Upper lobe of left lung (tissue), 6 donors: ENCODE measurements at regions not wholly inside any gene's neighbourhood (a gene's known extent, or its start where the extent isn't known, plus 50 kb on each side); places are given as distances from the start of the nearest gene placed in this dataset.

ENCODE experiments used
- ATAC-seq, 2 donors: fragments of 200-7000 bp; cut with Tn5 transposase; one replicate each; pipeline ENCODE4 v1.9.1; 2022; ENCODE audit warnings: mild to moderate bottlenecking in 2 of 2, moderate library complexity in 2 of 2; ENCODE audit not compliant: low FRiP score in 2 of 2
- DNase-seq, 2 donors: peaks; one replicate each; pipeline ENCODE4 v3.0.0-alpha.2; 2019 to 2020
- H3K27ac ChIP-seq, 4 donors: fragments of 200-600 bp; sonication (generic); one replicate each; pipeline ENCODE4 v1.5.1; 2016 to 2019
- H3K27me3 ChIP-seq, 4 donors: fragments of 200-600 bp; sonication (generic); one replicate each; pipeline ENCODE4 v1.5.1; 2017 to 2019
- H3K36me3 ChIP-seq, 4 donors: fragments of 200-600 bp; sonication (generic); one replicate each; pipeline ENCODE4 v1.5.1; 2016 to 2019
- H3K4me1 ChIP-seq, 4 donors: fragments of 200-600 bp; sonication (generic); one replicate each; pipeline ENCODE4 v1.5.1; 2018 to 2019
- H3K4me3 ChIP-seq, 4 donors: fragments of 200-600 bp; sonication (generic); one replicate each; pipeline ENCODE4 v1.5.1; 2017 to 2019; ENCODE audit warnings: mild to moderate bottlenecking in 2 of 4, moderate library complexity in 1 of 4
- H3K9me3 ChIP-seq, 4 donors: fragments of 200-600 bp; sonication (generic); one replicate each; pipeline ENCODE4 v1.5.1; 2018 to 2019
- EP300 ChIP-seq, 4 donors: sonication (generic); formaldehyde crosslinking; IDR thresholded peaks; one replicate each; pipeline ENCODE4 v1.5.1; 2017; ENCODE audit warnings: antibody characterized with exemption in 4 of 4, control low read depth in 2 of 4
- POLR2A ChIP-seq, 4 donors: fragments of 450-650 bp; IDR thresholded peaks; one replicate each; pipeline ENCODE4 v1.5.1; 2016 to 2017; ENCODE audit warnings: antibody characterized with exemption in 4 of 4, mild to moderate bottlenecking in 2 of 4
- POLR2AphosphoS5 ChIP-seq, 2 donors: sonication (generic); formaldehyde crosslinking; IDR thresholded peaks; one replicate each; pipeline ENCODE4 v1.5.1; 2017; ENCODE audit warnings: antibody characterized with exemption in 2 of 2
- WGBS, 2 donors: methylation state at CpG; one replicate each; pipeline ENCODE4 v1.1.5; 2017 to 2018; 5-methylcytosine and 5-hydroxymethylcytosine counted together
- TF ChIP-seq, protein P1 (sequence below), 6 experiments: fragments of 450-650 bp in 4 of 6; fragments of 200-600 bp in 2 of 6; sonication (generic) in 2 of 6; IDR thresholded peaks; one replicate each; pipeline ENCODE4 v1.5.1; 2016 to 2019; ENCODE audit warnings: antibody characterized with exemption in 6 of 6
- donor health status: DM: no; HTN: no; CAD: no; lungs with moderate emphysema.
- donor health status: DM: no; HTN: yes; CAD: no; lungs with severe emphysema.

DNA sequence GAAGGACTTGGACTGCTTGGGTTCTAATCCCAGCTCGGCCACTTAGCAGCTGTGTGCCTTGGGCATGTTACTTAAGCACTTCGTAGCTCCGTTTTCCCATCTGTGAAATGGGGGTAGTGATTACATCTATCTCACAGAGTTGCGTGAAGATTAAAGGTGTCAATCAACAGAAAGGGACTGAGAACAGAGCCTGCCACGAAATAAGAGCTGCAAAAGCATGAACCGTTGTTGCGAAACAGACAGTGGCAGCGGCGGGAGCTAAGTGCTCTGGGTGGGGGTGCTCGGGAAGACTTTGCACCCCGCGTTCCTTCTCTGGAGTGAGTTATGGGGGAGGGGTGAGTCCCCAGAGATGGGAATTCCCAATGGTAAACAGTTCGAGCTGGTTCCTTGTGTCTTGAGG, 79.6 kb upstream of the LHX1 start:
- H3K36me3 ChIP-seq: no peaks in the 10 kb centered on the region
- 55 to 61% methylated on average over 13 of the region's 13 CpGs for WGBS, 2 donors
- TF ChIP-seq POLR2AphosphoS5 (IDR thresholded peaks at IDR 0.05): no peak
- no peak for TF ChIP-seq POLR2A (IDR thresholded peaks at IDR 0.05)
- TF ChIP-seq, protein P1, sequence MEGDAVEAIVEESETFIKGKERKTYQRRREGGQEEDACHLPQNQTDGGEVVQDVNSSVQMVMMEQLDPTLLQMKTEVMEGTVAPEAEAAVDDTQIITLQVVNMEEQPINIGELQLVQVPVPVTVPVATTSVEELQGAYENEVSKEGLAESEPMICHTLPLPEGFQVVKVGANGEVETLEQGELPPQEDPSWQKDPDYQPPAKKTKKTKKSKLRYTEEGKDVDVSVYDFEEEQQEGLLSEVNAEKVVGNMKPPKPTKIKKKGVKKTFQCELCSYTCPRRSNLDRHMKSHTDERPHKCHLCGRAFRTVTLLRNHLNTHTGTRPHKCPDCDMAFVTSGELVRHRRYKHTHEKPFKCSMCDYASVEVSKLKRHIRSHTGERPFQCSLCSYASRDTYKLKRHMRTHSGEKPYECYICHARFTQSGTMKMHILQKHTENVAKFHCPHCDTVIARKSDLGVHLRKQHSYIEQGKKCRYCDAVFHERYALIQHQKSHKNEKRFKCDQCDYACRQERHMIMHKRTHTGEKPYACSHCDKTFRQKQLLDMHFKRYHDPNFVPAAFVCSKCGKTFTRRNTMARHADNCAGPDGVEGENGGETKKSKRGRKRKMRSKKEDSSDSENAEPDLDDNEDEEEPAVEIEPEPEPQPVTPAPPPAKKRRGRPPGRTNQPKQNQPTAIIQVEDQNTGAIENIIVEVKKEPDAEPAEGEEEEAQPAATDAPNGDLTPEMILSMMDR (IDR thresholded peaks at IDR 0.05): no peak
- no peak for TF ChIP-seq EP300 (IDR thresholded peaks at IDR 0.05)
- H3K27me3 ChIP-seq: no peaks in the 10 kb centered on the region
- ATAC-seq: no peak
- H3K27ac ChIP-seq: no peak overlapping the region
- no peak overlapping the region for H3K4me3 ChIP-seq
- no peaks in the 10 kb centered on the region for H3K4me1 ChIP-seq
- no peaks in the 10 kb centered on the region for H3K9me3 ChIP-seq
- DNase-seq: no peak

DNA sequence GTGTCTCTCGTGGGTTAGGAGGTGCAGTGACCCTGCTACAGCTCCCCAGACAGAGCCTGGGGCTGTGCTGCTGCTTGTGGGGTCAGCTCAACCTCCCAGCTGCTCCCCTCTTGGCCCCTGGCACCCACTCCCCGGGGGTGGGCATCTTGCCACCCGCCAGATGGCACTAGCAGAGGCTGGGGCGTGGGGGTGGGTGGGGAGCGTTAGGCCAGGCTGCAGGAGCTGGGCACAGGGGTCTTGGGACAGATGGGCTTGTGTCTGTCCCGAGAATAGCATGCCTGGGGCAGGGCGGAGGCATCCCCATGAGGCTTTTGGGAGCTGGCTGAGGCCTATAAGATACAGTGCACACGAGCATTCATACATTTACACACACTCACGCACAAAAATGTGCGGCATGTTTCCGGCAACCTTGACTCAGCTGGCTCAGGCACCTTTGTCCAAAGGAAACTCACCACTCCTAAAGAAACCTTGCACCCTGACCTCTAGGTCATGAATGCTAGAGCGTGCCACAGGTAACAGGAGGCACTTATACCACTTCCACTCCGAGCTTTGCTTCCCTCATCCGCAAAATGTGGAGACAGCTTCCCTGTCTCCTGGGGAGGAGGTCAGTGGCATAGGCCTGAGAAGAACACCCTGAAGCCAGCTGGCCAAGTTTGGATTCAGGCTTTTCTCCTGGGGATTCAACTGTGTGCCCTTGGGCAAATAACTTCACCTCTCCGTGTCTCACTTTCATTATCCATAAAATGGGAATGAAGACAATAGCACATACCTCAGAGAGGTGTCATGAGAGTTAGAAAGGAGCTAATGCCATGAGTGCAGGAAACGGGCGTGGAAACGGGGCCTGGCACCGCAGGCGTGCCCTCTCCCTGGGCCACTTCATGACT, 78.9 kb upstream of the LHX1 start:
- no peak for ATAC-seq
- Histone ChIP-seq H3K36me3 (no peaks in the 10 kb centered on the region), H3K27me3 (no peaks in the 10 kb centered on the region), H3K27ac (no peak overlapping the region), H3K9me3 (no peaks in the 10 kb centered on the region), H3K4me3 (no peak overlapping the region), H3K4me1 (no peaks in the 10 kb centered on the region)
- DNase-seq: no peak
- no peak for TF ChIP-seq POLR2AphosphoS5 (IDR thresholded peaks at IDR 0.05)
- no peak for TF ChIP-seq EP300 (IDR thresholded peaks at IDR 0.05)
- no peak for TF ChIP-seq POLR2A (IDR thresholded peaks at IDR 0.05)
- TF ChIP-seq, protein P1 (IDR thresholded peaks at IDR 0.05): no peak
- WGBS, 2 donors: 74 to 77% methylated on average over 18 to 20 of the region's 20 CpGs

DNA sequence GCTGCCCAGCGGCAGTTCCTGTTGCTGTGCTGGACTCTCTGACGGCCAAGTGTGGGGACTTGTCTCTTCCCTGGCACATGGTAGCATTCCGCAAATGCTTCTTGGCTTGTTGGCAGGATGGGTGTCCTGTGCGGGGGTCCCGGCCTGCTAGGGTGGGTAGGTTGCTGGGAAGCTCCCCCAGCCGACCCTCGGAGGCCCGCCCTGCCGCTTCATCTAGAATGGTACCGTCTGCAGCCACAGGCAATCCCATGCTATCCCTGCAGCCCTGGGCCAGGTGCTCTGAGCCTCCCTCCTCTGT, 78.3 kb upstream of the LHX1 start:
- H3K27ac ChIP-seq: no peak overlapping the region
- no peaks in the 10 kb centered on the region for H3K36me3 ChIP-seq
- TF ChIP-seq EP300 (IDR thresholded peaks at IDR 0.05) (no peak), POLR2AphosphoS5 (IDR thresholded peaks at IDR 0.05) (no peak), POLR2A (IDR thresholded peaks at IDR 0.05) (no peak)
- TF ChIP-seq, protein P1 (IDR thresholded peaks at IDR 0.05): no peak
- H3K27me3 ChIP-seq: no peaks in the 10 kb centered on the region
- H3K9me3 ChIP-seq: no peaks in the 10 kb centered on the region
- H3K4me3 ChIP-seq: no peak overlapping the region
- 67 to 71% methylated on average over 7 to 9 of the region's 10 CpGs for WGBS, 2 donors
- ATAC-seq: no peak
- H3K4me1 ChIP-seq: no peaks in the 10 kb centered on the region
- no peak for DNase-seq

DNA sequence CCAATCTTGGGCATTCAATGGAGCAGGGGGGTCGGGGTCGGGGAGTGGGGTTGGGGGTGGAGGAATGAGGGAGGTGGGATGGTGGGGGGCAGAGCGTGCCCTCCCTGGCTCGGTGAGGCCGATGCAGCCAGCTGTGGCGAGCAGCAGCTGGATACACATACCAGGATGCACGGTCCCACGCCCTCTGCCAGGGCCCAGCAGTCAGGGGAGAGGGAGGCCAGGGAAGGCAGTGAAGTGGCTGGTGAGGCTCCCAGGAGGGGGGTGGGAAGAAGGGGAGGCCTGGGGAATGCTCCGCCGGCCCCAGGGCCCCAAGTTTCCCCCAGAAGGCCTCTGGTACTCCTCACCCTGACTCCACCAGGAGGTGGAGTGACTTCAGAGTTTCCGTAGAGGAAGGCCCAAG, 77.6 kb upstream of the LHX1 start:
- Histone ChIP-seq H3K27ac (no peak overlapping the region), H3K27me3 (no peaks in the 10 kb centered on the region), H3K4me1 (no peaks in the 10 kb centered on the region), H3K9me3 (no peaks in the 10 kb centered on the region), H3K4me3 (no peak overlapping the region), H3K36me3 (no peaks in the 10 kb centered on the region)
- no peak for TF ChIP-seq POLR2A (IDR thresholded peaks at IDR 0.05)
- no peak for DNase-seq
- ATAC-seq: no peak
- WGBS, 2 donors: 72 to 87% methylated on average over 9 to 11 of the region's 11 CpGs

DNA sequence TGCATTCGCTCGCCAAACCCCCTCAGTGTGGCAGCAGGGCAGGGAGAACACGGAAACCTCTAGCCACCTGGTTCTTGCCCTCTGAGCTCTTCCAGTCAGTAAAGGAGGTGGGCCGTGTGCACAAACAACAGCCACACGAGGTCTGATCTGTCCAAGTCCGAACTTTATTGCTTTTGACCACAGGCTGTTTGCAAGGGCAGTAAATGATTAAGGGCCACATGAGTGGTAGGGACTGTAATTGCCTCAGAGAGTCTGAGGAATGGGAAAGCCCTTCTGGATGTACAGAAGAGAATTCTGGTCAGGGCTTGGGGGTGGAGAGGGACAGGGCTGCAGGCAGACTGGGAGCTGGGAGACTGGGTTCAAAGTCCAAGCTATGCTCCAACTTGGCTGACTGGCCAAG, 75.7 kb upstream of the LHX1 start:
- no peak for DNase-seq
- H3K27me3 ChIP-seq: no peaks in the 10 kb centered on the region
- no peak overlapping the region for H3K27ac ChIP-seq
- WGBS, 2 donors: 75 to 81% methylated on average over 2 to 6 of the region's 6 CpGs
- TF ChIP-seq POLR2A (IDR thresholded peaks at IDR 0.05) (no peak), POLR2AphosphoS5 (IDR thresholded peaks at IDR 0.05) (no peak), EP300 (IDR thresholded peaks at IDR 0.05) (no peak)
- TF ChIP-seq, protein P1 (IDR thresholded peaks at IDR 0.05): no peak
- H3K4me3 ChIP-seq: no peak overlapping the region
- H3K36me3 ChIP-seq: no peaks in the 10 kb centered on the region
- H3K4me1 ChIP-seq: no peaks in the 10 kb centered on the region
- no peaks in the 10 kb centered on the region for H3K9me3 ChIP-seq
- ATAC-seq: no peak
